Trophoblast cell (in vitro differentiated cells and primary cell): ENCODE measurements at regions not wholly inside any gene's neighbourhood (a gene's known extent, or its start where the extent isn't known, plus 50 kb on each side); places are given as distances from the start of the nearest gene placed in this dataset.
"Not testable (repeated sequence)": the region's sequence is repeated elsewhere in the genome, so short reads cannot be mapped to it uniquely, and the experiment has no call there.

Experiments
- DNase-seq, 2 donors: peaks; one replicate each; pipeline ENCODE4 v3.0.0-alpha.2; 2016
- H2AFZ ChIP-seq: 2 replicates; pipeline ENCODE4 v1.6.1; 2013; ENCODE audit warnings: low read length, moderate library complexity, mild to moderate bottlenecking; ENCODE audit not compliant: insufficient read depth, poor library complexity
- H2AK5ac ChIP-seq: 2 replicates; pipeline ENCODE4 v1.6.1; 2013; ENCODE audit warnings: mild to moderate bottlenecking, low read length
- H2BK120ac ChIP-seq: 2 replicates; pipeline ENCODE4 v1.6.1; 2013; ENCODE audit warnings: low read length, mild to moderate bottlenecking, moderate library complexity; ENCODE audit not compliant: insufficient read depth, poor library complexity
- H2BK12ac ChIP-seq: 2 replicates; pipeline ENCODE4 v1.6.1; 2013; ENCODE audit warnings: mild to moderate bottlenecking, low read length, moderate library complexity
- H2BK5ac ChIP-seq: 2 replicates; pipeline ENCODE4 v1.6.1; 2013; ENCODE audit warnings: low read length, low read depth, moderate library complexity, mild to moderate bottlenecking; ENCODE audit not compliant: poor library complexity
- H3K14ac ChIP-seq: 2 replicates; pipeline ENCODE4 v1.6.1; 2013; ENCODE audit warnings: mild to moderate bottlenecking, low read length
- H3K18ac ChIP-seq: 2 replicates; pipeline ENCODE4 v1.6.1; 2013; ENCODE audit warnings: mild to moderate bottlenecking, low read length
- H3K23ac ChIP-seq: 2 replicates; pipeline ENCODE4 v1.6.1; 2013; ENCODE audit warnings: low read length
- H3K27ac ChIP-seq: 2 replicates; pipeline ENCODE4 v1.5.1; 2013; ENCODE audit warnings: low read depth, mild to moderate bottlenecking, inconsistent platforms, low read length, moderate library complexity
- H3K27me3 ChIP-seq: 2 replicates; pipeline ENCODE4 v1.6.1; 2013; ENCODE audit warnings: inconsistent platforms, mild to moderate bottlenecking, low read length, moderate library complexity; ENCODE audit not compliant: insufficient read depth
- H3K36me3 ChIP-seq, 2 experiments: 1 replicate in 1 of 2; 2 replicates in 1 of 2; pipeline ENCODE4 v1.6.1; 2013; ENCODE audit warnings: low read length in 2 of 2, mild to moderate bottlenecking in 2 of 2, moderate library complexity in 1 of 2; ENCODE audit not compliant: insufficient read depth in 2 of 2, control insufficient read depth in 1 of 2
- H3K4ac ChIP-seq: 2 replicates; pipeline ENCODE4 v1.6.1; 2013; ENCODE audit warnings: low read depth, mild to moderate bottlenecking, low read length, moderate library complexity
- H3K4me1 ChIP-seq, 2 experiments: 1 replicate in 1 of 2; 2 replicates in 1 of 2; pipeline ENCODE4 v1.6.1; 2013; ENCODE audit warnings: low read length in 2 of 2, mild to moderate bottlenecking in 2 of 2, moderate library complexity in 1 of 2; ENCODE audit not compliant: insufficient read depth in 2 of 2, control insufficient read depth in 1 of 2
- H3K4me2 ChIP-seq: 2 replicates; pipeline ENCODE4 v1.6.1; 2013; ENCODE audit warnings: inconsistent platforms, mild to moderate bottlenecking, low read length, moderate library complexity
- H3K4me3 ChIP-seq: 2 replicates; pipeline ENCODE4 v1.5.1; 2013; ENCODE audit warnings: mild to moderate bottlenecking, low read depth, low read length, inconsistent platforms
- H3K79me1 ChIP-seq: one replicate; pipeline ENCODE4 v1.6.1; 2013; ENCODE audit warnings: low read length
- H3K79me2 ChIP-seq: 2 replicates; pipeline ENCODE4 v1.6.1; 2013; ENCODE audit warnings: low read length, mild to moderate bottlenecking; ENCODE audit not compliant: control insufficient read depth, insufficient read depth, poor library complexity
- H3K9ac ChIP-seq: 2 replicates; pipeline ENCODE4 v1.6.1; 2013; ENCODE audit warnings: mild to moderate bottlenecking, low read length
- H3K9me3 ChIP-seq: 2 replicates; pipeline ENCODE4 v1.6.1; 2013; ENCODE audit warnings: low read depth, mild to moderate bottlenecking, control low read depth, inconsistent platforms, low read length; ENCODE audit not compliant: insufficient read depth
- H4K12ac ChIP-seq: 2 replicates; pipeline ENCODE4 v1.6.1; 2013; ENCODE audit warnings: low read depth, mild to moderate bottlenecking, low read length, moderate library complexity
- H4K8ac ChIP-seq: 2 replicates; pipeline ENCODE4 v1.6.1; 2013; ENCODE audit warnings: low read depth, mild to moderate bottlenecking, low read length, moderate library complexity
- H4K91ac ChIP-seq: one replicate; pipeline ENCODE4 v1.6.1; 2013; ENCODE audit warnings: low read depth, mild to moderate bottlenecking, low read length, moderate library complexity
- WGBS: extraction: QIAGEN DNeasy Blood & Tissue Kit; methylation state at CpG from one replicate; pipeline ENCODE4 v1.1.7; 2013; ENCODE audit warnings: missing lambda C conversion rate; ENCODE audit not compliant: insufficient read length, insufficient coverage; ENCODE audit errors: extremely low coverage; 5-methylcytosine and 5-hydroxymethylcytosine counted together

DNA sequence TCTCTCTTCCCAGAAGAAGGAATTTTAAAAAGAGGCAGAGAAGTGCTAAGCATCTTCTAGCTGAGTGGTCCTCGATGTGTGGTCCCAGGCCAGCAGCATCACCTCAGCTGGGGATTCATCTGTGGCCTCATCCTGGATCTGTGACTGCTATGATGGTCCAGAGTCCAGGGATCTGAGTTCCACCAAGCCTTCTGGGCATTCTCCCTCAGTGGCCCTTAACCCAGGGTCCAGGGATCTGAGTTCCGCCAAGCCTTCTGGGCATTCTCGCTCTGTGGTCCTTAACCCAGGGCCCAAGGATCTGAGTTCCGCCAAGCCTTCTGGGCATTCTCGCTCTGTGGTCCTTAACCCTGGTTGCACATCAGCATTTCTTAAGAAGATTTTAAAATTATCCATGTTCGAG, 731.0 kb upstream of the TPTE start:
- H2AK5ac ChIP-seq, H4K91ac ChIP-seq, H3K9ac ChIP-seq, H2AFZ ChIP-seq, H3K27me3 ChIP-seq, H2BK5ac ChIP-seq, H3K14ac ChIP-seq, H3K18ac ChIP-seq, H3K79me2 ChIP-seq, H2BK12ac ChIP-seq, H3K4me1 ChIP-seq, H3K36me3 ChIP-seq, H3K79me1 ChIP-seq, H4K12ac ChIP-seq, H3K27ac ChIP-seq, H3K4me3 ChIP-seq, DNase-seq, H3K4me2 ChIP-seq, H4K8ac ChIP-seq, H2BK120ac ChIP-seq, H3K4ac ChIP-seq, H3K23ac ChIP-seq: not testable (repeated sequence)
- H3K9me3 ChIP-seq = peaks cover 18% of the 10 kb centered on the region
- no CpG with 5 or more reads among the region's 6 CpGs for WGBS

DNA sequence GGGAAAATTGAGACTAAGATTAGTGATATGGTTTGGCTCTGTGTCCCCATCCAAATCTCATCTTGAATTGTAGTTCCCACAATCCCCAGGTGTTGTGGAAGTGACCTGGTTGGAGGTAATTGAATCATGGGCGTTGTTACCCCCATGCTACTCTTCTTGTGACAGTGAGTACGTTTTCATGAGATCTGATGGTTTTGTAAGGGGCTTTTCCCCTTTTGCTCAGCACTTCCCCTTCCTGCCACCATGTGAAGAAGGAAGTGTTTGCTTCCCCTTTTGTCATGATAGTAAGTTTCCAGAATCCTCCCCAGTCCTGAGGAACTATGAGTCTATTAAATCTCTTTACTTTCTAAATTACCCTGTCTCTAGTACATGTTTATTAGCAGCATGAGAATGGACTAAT, 729.9 kb upstream of the TPTE start:
- H4K91ac ChIP-seq, H4K8ac ChIP-seq, H3K79me2 ChIP-seq, H2AFZ ChIP-seq, H3K27ac ChIP-seq, H3K14ac ChIP-seq, H2BK120ac ChIP-seq, H3K18ac ChIP-seq, H2BK5ac ChIP-seq, H3K27me3 ChIP-seq, H3K4me2 ChIP-seq, H3K9ac ChIP-seq, H3K36me3 ChIP-seq, H3K4me3 ChIP-seq, H2BK12ac ChIP-seq, DNase-seq, H2AK5ac ChIP-seq, H3K4ac ChIP-seq, H3K23ac ChIP-seq, H4K12ac ChIP-seq, H3K79me1 ChIP-seq, H3K4me1 ChIP-seq: not testable (repeated sequence)
- H3K9me3 ChIP-seq = peaks cover 15% of the 10 kb centered on the region
- WGBS = no CpG with 5 or more reads among the region's 2 CpGs

DNA sequence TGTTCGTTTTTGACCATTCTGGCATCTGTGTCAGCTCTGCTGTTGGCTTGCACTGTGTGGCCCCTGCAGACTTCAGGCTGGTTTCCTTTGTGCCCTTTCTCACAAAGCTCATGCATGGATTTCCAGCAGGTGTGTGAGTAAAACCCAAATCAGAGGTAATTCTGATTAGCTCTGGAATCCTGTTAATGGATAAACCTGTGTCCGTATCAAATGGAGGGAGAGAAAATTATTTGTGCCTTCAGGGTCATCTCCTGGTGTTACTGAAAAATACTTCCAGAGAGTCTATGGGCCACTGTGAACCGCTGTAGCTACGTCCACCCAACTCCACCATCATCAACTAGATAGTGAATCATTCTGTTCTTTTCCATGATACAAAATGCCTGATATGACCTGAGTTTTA, 726.1 kb upstream of the TPTE start:
- H3K4me3 ChIP-seq, H3K27ac ChIP-seq, H3K9ac ChIP-seq, H4K91ac ChIP-seq, H3K79me2 ChIP-seq, H4K12ac ChIP-seq, H2AK5ac ChIP-seq, H3K14ac ChIP-seq, H3K23ac ChIP-seq, DNase-seq, H2BK5ac ChIP-seq, H3K36me3 ChIP-seq, H3K4ac ChIP-seq, H2AFZ ChIP-seq, H4K8ac ChIP-seq, H3K79me1 ChIP-seq, H2BK120ac ChIP-seq, H3K4me2 ChIP-seq, H3K4me1 ChIP-seq, H2BK12ac ChIP-seq, H3K18ac ChIP-seq, H3K27me3 ChIP-seq: not testable (repeated sequence)
- H3K9me3 ChIP-seq = peaks cover 13% of the 10 kb centered on the region
- WGBS = no CpG with 5 or more reads among the region's 4 CpGs

DNA sequence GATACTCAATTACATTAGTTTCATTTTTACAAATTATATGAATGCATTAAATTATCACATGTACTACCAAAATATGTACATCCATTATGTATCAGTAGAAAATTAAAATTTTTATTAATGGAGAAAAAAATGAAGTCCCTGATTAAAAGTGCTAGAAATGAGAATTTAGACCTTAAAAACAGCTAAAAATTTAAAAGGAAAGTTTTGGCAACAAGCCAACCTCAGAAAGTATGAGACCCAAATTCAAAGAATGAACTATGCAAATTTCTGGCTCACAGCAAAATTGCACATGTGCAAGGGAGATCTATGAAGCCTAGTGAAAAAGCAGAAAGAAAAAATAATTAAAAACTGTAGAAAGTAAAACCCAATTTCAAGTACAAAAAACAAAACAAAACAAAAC, 725.1 kb upstream of the TPTE start:
- not testable (repeated sequence) for H3K9me3 ChIP-seq

DNA sequence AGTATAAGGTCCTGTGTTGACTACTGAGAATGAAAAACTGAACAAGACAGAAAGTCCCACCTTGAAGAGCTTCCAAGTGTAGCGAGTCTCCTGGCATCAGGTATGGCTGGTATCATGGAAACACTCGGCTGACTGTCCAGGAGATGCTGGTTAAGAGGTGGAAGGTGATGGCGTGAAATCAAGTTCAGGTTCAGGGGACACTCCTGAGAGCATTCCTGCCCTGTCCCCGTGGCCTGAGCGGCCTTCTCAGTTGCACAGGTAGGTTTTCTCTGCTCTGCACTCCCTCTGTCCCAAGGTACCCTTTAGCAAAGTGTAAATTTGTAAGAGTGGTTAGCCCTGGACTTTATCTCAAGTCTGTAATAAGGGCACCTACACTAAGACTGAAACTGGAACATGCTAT, 713.7 kb upstream of the TPTE start:
- H2BK12ac ChIP-seq, H2BK120ac ChIP-seq, H3K27me3 ChIP-seq, H4K8ac ChIP-seq, H3K79me1 ChIP-seq, H2AFZ ChIP-seq, H3K4me2 ChIP-seq, H3K9ac ChIP-seq, H3K18ac ChIP-seq, H3K23ac ChIP-seq, H3K4ac ChIP-seq, H3K27ac ChIP-seq, H3K4me3 ChIP-seq, H3K4me1 ChIP-seq, H4K91ac ChIP-seq, H2AK5ac ChIP-seq, H3K79me2 ChIP-seq, H3K14ac ChIP-seq, H3K9me3 ChIP-seq, DNase-seq, H3K36me3 ChIP-seq, H2BK5ac ChIP-seq, H4K12ac ChIP-seq: not testable (repeated sequence)
- no CpG with 5 or more reads among the region's 5 CpGs for WGBS

More for the DNA sequence above, 725.1 kb upstream of the TPTE start:
- H2BK12ac ChIP-seq, H4K12ac ChIP-seq, H2AK5ac ChIP-seq, H3K27ac ChIP-seq, H3K4me1 ChIP-seq, H3K9ac ChIP-seq, H3K27me3 ChIP-seq, H3K79me1 ChIP-seq, H2BK5ac ChIP-seq, H2AFZ ChIP-seq, H3K18ac ChIP-seq, H3K4me3 ChIP-seq, H4K8ac ChIP-seq, H3K23ac ChIP-seq, H3K4me2 ChIP-seq, H3K14ac ChIP-seq, H3K36me3 ChIP-seq, H4K91ac ChIP-seq, H3K4ac ChIP-seq, H2BK120ac ChIP-seq, H3K79me2 ChIP-seq, DNase-seq: not testable (repeated sequence)
